ENCODE measurements at regions not wholly inside any gene's neighbourhood (a gene's known extent, or its start where the extent isn't known, plus 50 kb on each side); places are given as distances from the start of the nearest gene placed in this dataset.

DNA sequence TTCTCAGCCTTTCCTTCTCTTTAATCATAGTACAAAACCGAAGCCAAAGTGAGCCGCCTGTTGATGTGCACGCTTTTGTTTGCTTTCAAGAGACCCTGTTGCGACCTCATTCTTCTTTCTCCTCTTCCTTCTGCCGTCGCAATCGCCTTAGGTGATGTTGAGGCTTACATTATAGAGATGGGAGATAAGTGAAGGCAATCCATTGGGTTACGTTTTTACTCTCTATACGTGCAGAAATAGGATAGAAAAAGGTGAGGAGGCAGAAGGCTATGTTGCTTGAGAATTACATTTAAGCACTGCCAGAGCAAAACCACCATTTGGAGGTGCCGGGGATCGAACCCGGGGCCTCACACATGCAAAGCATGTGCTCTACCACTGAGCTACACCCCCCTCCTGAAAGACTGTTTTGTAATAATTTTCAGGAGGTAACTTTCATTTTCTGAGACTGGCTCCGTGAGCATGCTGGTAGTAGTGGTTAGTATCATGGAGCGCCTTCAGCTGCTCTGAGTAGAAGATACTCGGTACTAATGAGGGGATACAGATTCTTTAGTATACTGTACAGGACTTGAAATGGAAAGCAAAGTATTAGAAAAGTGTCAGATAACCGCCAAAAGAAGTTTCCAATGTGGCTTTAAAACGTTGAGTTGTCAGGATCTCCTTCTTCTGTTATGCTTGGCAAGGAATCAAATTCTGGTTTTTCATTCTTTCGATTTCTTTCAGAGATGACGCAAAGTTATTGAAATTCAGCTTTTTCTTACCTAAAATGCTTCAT, 165.6 kb downstream of the TRIM27 start:
- TF ChIP-seq CTCF (IDR thresholded peaks at IDR 0.05; ENCODE audit: insufficient read depth, low read length, poor library complexity, severe bottlenecking) (no peak), EZH2phosphoT487 (conservative IDR thresholded peaks at IDR 0.05; ENCODE audit: low read length) (no peak)
